BE2C (cell line): ENCODE measurements at regions not wholly inside any gene's neighbourhood (a gene's known extent, or its start where the extent isn't known, plus 50 kb on each side); places are given as distances from the start of the nearest gene placed in this dataset.

Source experiments
- DNase-seq: peaks from one replicate; pipeline ENCODE4 v3.0.0-alpha.2; 2020
- H3K27me3 ChIP-seq: fragments of 250-450 bp; sonication (Bioruptor Pico); 2 replicates; pipeline ENCODE4 v1.5.1; 2020; ENCODE audit warnings: mild to moderate bottlenecking
- H3K36me3 ChIP-seq: fragments of 250-450 bp; sonication (Bioruptor Pico); 2 replicates; pipeline ENCODE4 v1.5.1; 2020; ENCODE audit warnings: mild to moderate bottlenecking
- H3K4me1 ChIP-seq: fragments of 250-450 bp; sonication (Bioruptor Pico); 2 replicates; pipeline ENCODE4 v1.5.1; 2020
- H3K4me3 ChIP-seq: 2 replicates; pipeline ENCODE4 v1.5.1; 2011; ENCODE audit warnings: low read depth, low read length
- H3K9me3 ChIP-seq: fragments of 250-450 bp; sonication (Bioruptor Pico); 2 replicates; pipeline ENCODE4 v1.5.1; 2020
- CTCF ChIP-seq: IDR thresholded peaks from 2 replicates; pipeline ENCODE4 v1.5.1; 2012; ENCODE audit warnings: mild to moderate bottlenecking, low read depth, low read length

GRCh38 chr3:66816090-66816761 is 181.9 kb upstream of the KBTBD8 start:
- H3K9me3 ChIP-seq, result no peaks in the 10 kb centered on the region
- DNase-seq, result no peak
- H3K4me1 ChIP-seq, result no peaks in the 10 kb centered on the region
- TF ChIP-seq CTCF, result peak; percentile 52
- no peak overlapping the region for H3K4me3 ChIP-seq
- no peaks in the 10 kb centered on the region for H3K36me3 ChIP-seq
- H3K27me3 ChIP-seq, result peaks cover 12% of the 10 kb centered on the region; the same call in 1 of the 2 replicates

- H3K9me3 ChIP-seq, result no peaks in the 10 kb centered on the region
- H3K27me3 ChIP-seq, result peaks cover 12% of the 10 kb centered on the region; the same call in 1 of the 2 replicates
- no peak for TF ChIP-seq CTCF
- no peaks in the 10 kb centered on the region for H3K4me1 ChIP-seq
- H3K36me3 ChIP-seq, result no peaks in the 10 kb centered on the region
- H3K4me3 ChIP-seq, result no peak overlapping the region
- no peak for DNase-seq
Observed at GRCh38 chr3:66817951-66818557, 180.1 kb upstream of the KBTBD8 start.

GRCh38 chr3:66819993-66820501 is 178.1 kb upstream of the KBTBD8 start:
- H3K4me3 ChIP-seq, result no peak overlapping the region
- H3K4me1 ChIP-seq, result no peaks in the 10 kb centered on the region
- peaks cover 12% of the 10 kb centered on the region; the same call in 1 of the 2 replicates for H3K27me3 ChIP-seq
- no peak for DNase-seq
- no peaks in the 10 kb centered on the region for H3K36me3 ChIP-seq
- no peaks in the 10 kb centered on the region for H3K9me3 ChIP-seq
- no peak for TF ChIP-seq CTCF

- H3K4me1 ChIP-seq, result no peaks in the 10 kb centered on the region
- DNase-seq, result peak; percentile 74
- no peaks in the 10 kb centered on the region for H3K36me3 ChIP-seq
- peak; percentile 93 for TF ChIP-seq CTCF
- no peaks in the 10 kb centered on the region for H3K9me3 ChIP-seq
- peaks cover 12% of the 10 kb centered on the region; the same call in 1 of the 2 replicates for H3K27me3 ChIP-seq
- H3K4me3 ChIP-seq, result no peak overlapping the region
Observed at GRCh38 chr3:66822186-66823008, 175.7 kb upstream of the KBTBD8 start.

GRCh38 chr3:66823009-66823397 is 175.1 kb upstream of the KBTBD8 start:
- Histone ChIP-seq H3K9me3 (no peaks in the 10 kb centered on the region), H3K27me3 (peaks cover 6% of the 10 kb centered on the region; the same call in 1 of the 2 replicates), H3K36me3 (no peaks in the 10 kb centered on the region), H3K4me3 (no peak overlapping the region), H3K4me1 (no peaks in the 10 kb centered on the region)
- no peak for DNase-seq
- TF ChIP-seq CTCF, result no peak
